HEK293T (cell line): ENCODE measurements at regions not wholly inside any gene's neighbourhood (a gene's known extent, or its start where the extent isn't known, plus 50 kb on each side); places are given as distances from the start of the nearest gene placed in this dataset.

Source experiments
- ARNT ChIP-seq: fragments of 450-650 bp; IDR thresholded peaks from 2 replicates; pipeline ENCODE4 v1.6.1; 2017; ENCODE audit warnings: mild to moderate bottlenecking
- BHLHE40 ChIP-seq: fragments of 450-650 bp; IDR thresholded peaks from 2 replicates; pipeline ENCODE4 v1.6.1; 2016; ENCODE audit warnings: mild to moderate bottlenecking, moderate library complexity, borderline replicate concordance
- CTBP1 ChIP-seq: fragments of 450-650 bp; IDR thresholded peaks from 2 replicates; pipeline ENCODE4 v1.6.1; 2016; ENCODE audit warnings: borderline replicate concordance
- FOXM1 ChIP-seq: fragments of 450-650 bp; IDR thresholded peaks from 2 replicates; pipeline ENCODE4 v1.6.1; 2017; ENCODE audit warnings: mild to moderate bottlenecking, borderline replicate concordance
- ZNF384 ChIP-seq: fragments of 450-650 bp; IDR thresholded peaks from 2 replicates; pipeline ENCODE4 v1.6.1; 2016
- TF ChIP-seq, protein P1 (sequence below): fragments of 450-650 bp; IDR thresholded peaks from 2 replicates; pipeline ENCODE4 v1.6.1; 2016

DNA sequence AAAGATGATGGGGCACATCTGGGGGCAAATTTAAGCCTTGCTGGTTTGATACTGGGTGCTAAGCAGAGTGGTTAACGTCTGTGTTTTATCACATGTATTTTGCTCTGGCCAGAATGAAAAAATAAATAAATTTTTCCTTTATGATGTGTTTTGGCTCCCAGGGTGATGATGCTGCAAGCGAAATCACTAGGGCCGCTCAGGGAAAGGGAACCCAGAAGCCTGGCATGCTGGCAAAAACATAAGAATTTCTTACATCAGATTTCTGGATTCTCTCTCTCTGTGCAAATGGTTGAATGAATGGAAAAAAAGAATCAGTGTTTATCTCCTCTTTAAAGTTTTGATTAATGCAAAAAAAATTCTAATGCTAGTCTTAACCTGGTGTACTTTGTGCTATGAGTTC, 1975.2 kb upstream of the C9orf72 start:
- no peak for TF ChIP-seq BHLHE40
- no peak for TF ChIP-seq FOXM1
- TF ChIP-seq ARNT: no peak
- TF ChIP-seq ZNF384: no peak
- TF ChIP-seq CTBP1: no peak
- TF ChIP-seq, protein P1, sequence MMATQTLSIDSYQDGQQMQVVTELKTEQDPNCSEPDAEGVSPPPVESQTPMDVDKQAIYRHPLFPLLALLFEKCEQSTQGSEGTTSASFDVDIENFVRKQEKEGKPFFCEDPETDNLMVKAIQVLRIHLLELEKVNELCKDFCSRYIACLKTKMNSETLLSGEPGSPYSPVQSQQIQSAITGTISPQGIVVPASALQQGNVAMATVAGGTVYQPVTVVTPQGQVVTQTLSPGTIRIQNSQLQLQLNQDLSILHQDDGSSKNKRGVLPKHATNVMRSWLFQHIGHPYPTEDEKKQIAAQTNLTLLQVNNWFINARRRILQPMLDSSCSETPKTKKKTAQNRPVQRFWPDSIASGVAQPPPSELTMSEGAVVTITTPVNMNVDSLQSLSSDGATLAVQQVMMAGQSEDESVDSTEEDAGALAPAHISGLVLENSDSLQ: no peak
